ENCODE measurements at regions not wholly inside any gene's neighbourhood (a gene's known extent, or its start where the extent isn't known, plus 50 kb on each side); places are given as distances from the start of the nearest gene placed in this dataset.

DNA sequence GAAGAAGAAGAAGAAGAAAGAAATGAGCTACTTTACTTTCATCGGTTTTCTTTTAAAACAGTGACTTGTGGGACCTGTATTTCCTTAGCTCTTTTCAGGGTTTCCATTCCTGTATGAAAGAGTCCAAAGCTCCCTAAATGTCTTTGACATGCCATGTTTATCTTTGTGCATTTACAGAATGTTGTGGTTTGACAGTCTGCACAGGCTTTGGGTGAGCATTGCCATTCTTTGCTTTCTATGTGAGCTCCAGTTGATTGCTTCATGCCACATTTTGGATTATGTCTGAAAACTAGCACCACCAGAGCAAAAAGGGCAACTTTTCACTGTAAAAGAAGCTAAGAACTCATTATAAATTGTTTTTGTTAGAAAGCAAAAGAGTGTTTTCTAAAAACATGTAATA, 733.4 kb downstream of the TLE4 start:
- no peak for DNase-seq (ENCODE audit: low read depth in 1 of 2, low spot score in 1 of 2)

- DNase-seq (ENCODE audit: low read depth in 1 of 2, low spot score in 1 of 2): no peak
Observed at GRCh38 chr9:80294955-80295354, 723.2 kb downstream of the TLE4 start.

GRCh38 chr9:80294318-80294717, 722.6 kb downstream of the TLE4 start:
- no peak for DNase-seq (ENCODE audit: low read depth in 1 of 2, low spot score in 1 of 2)

DNA sequence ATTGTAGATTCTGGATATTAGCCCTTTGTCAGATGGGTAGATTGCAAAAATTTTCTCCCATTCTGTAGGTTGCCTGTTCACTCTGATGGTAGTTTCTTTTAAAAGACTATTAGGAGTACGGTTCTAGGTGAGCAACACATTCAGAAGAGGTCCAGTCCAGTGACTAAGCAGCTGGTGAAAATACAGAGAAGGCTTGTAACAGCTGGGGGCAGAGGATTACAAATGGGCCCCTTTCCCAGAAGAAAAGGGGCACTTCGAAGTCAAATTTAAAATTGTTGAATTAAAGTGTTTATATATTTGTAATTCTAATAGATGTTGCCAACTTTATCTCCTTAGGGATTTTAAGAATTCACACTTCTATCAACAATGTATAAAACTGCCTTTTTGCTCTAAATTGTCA, 720.5 kb downstream of the TLE4 start:
- DNase-seq (ENCODE audit: low read depth in 1 of 2, low spot score in 1 of 2): no peak

GRCh38 chr9:80285326-80285725, 713.6 kb downstream of the TLE4 start:
- no peak for DNase-seq (ENCODE audit: low read depth in 1 of 2, low spot score in 1 of 2)

GRCh38 chr9:80282766-80283165, 711.0 kb downstream of the TLE4 start:
- DNase-seq (ENCODE audit: low read depth in 1 of 2, low spot score in 1 of 2): no peak

DNA sequence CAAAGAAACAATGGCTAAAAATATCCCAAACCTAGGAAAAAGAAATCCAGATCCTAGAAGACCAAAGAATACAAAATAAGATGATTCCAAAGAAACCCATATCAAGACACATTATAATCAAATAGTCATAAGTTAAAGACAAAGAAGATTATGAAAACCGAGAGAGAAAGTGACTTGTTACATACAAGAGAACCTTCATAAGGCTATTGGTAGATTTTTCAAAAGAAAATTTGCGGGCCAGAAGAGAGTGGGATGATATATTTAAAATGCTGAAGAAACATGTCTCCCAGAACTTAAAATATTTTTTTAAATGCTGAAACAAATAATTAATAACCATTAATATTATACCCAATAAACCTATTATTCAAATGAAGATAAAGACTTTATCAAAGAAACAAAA, 687.3 kb downstream of the TLE4 start:
- DNase-seq (ENCODE audit: low read depth in 1 of 2, low spot score in 1 of 2): no peak

DNA sequence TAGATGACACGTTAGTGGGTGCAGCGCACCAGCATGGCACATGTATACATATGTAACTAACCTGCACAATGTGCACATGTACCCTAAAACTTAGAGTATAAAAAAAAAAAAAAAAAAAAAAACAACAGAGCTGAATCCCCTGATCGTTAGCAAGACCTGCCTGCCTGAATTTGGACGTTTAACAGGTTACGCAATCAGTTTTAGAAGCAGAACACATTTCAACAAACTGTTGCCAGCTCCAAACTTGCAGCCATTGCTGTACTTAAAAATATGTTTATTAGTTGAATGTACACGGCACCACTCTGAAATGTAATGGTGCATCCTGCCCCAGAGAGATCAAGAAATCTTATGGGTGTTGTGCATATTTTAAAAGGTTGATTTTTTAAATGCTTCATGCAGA, 680.0 kb downstream of the TLE4 start:
- DNase-seq (ENCODE audit: low read depth in 1 of 2, low spot score in 1 of 2): no peak

- no peak for DNase-seq (ENCODE audit: low read depth in 1 of 2, low spot score in 1 of 2)
Observed at GRCh38 chr9:80242022-80242421, 670.3 kb downstream of the TLE4 start.

DNA sequence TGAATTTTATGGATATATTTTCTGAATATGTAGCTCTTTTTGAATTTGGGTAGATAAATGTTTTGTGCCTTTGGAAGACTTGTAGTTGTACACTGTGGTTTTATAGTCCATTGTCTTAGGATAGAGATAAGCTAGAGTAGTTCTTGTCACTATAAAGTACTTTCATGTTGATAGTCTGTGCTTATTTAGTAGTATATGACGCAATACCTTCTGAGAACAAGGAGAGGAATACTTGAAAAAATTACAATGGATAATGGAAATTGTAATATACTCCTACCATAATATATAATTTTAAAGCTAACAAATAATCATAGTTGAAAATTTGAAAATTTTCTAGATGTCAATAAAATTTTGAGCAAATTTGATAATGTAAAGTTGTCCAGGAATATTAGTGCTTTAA, 664.0 kb downstream of the TLE4 start:
- DNase-seq (ENCODE audit: low read depth in 1 of 2, low spot score in 1 of 2): no peak

GRCh38 chr9:80233906-80234305, 662.1 kb downstream of the TLE4 start:
- DNase-seq (ENCODE audit: low read depth in 1 of 2, low spot score in 1 of 2): no peak

- DNase-seq (ENCODE audit: low read depth in 1 of 2, low spot score in 1 of 2): no peak
Observed at GRCh38 chr9:80233102-80233843, 661.5 kb downstream of the TLE4 start.

- DNase-seq (ENCODE audit: low read depth in 1 of 2, low spot score in 1 of 2): no peak
Observed at GRCh38 chr9:80231318-80232236, 659.8 kb downstream of the TLE4 start.

GRCh38 chr9:80223897-80224296, 652.1 kb downstream of the TLE4 start:
- no peak for DNase-seq (ENCODE audit: low read depth in 1 of 2, low spot score in 1 of 2)

DNA sequence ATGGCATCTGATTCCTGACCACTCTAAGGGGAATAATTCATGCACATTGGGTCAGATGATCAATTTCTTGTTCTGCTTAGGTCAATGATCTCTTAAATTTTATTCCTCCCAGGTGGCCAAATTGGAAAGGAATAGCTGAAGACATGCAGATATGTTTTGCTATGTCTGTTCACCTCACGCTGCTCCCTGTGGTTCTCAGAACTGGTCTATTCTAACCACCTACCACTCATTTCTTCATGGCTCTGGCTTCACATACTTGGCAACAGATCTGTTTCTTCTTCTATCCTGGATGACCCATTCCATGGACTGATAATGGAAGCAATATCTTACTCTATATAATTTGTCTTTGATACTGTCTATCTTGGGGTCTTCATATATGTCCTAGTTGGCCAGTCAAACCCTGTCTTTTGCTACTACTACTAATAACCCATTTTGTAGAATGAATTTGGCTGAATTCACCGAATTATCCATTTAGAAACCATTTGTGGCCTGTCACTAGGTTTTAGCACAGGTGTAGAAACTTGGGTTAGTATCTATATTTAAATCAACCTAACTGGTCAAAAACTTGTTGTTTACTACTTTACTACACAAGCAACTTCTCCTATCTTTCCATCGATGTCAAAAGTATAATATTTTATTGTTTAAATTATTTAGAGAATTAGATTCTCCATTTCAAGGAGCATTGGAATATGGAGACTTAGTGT, 650.9 kb downstream of the TLE4 start:
- no peak for DNase-seq (ENCODE audit: low read depth in 1 of 2, low spot score in 1 of 2)

GRCh38 chr9:80218328-80218727, 646.6 kb downstream of the TLE4 start:
- no peak for DNase-seq (ENCODE audit: low read depth in 1 of 2, low spot score in 1 of 2)

DNA sequence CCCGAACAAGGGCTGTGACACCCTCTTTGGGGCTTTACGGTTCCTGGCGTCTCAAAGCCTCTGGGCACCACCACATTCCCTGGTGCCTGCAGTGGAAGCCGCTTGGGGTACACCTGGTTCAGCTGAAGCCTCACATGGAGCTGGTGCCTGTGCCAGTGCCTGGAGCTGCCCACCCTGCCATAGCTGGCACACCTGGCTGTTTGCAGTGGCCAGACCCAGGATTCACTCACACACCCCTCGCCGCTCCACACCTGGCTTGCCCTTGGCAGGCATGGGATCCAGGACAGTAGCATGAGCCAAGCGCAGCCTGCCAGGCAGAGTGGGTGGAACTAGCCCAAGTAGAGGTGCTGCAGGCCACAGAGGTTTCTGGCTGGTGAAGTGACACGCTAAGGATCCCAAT, 641.8 kb downstream of the TLE4 start:
- DNase-seq (ENCODE audit: low read depth in 1 of 2, low spot score in 1 of 2): no peak

GRCh38 chr9:80208696-80209095, 636.9 kb downstream of the TLE4 start:
- no peak for DNase-seq (ENCODE audit: low read depth in 1 of 2, low spot score in 1 of 2)

DNA sequence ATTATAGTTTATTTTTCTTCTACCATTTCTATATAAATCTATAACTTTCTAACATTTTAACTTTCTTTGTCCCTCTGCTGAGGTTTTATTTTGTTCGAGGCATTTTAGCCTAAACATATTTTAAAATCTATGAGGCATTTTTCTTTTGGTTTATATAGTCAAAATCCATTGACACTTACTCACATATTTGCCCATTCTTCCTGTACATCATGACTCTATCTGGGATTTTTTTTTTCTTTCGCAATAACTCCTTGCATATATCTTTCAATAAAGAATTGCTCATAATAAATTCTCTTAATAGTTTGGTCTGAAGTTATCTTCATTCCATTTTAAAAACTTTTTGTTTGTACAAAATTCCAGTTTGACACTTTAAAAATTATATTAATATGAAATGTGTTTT, 632.3 kb downstream of the TLE4 start:
- DNase-seq (ENCODE audit: low read depth in 1 of 2, low spot score in 1 of 2): no peak

- DNase-seq (ENCODE audit: low read depth in 1 of 2, low spot score in 1 of 2): no peak
Observed at GRCh38 chr9:80197661-80198060, 625.9 kb downstream of the TLE4 start.

DNA sequence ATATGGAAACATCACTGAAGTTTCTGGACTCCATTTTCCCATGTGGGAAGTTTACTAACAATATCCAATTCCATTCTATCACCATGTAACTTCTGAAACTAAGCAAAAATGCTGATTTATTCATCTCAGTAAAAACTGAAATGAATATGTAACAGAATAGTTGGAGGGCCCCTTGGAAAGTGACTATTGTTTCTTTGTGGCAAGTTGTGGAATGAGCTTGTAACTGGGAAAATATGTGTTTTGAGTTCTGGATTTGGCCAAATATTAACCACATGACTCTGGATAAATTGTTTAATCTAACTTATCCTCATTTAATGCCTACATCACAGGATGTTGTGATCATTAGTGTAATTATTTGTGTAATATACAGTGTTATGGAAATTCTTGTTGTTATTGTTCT, 619.3 kb downstream of the TLE4 start:
- DNase-seq (ENCODE audit: low read depth in 1 of 2, low spot score in 1 of 2): no peak

DNA sequence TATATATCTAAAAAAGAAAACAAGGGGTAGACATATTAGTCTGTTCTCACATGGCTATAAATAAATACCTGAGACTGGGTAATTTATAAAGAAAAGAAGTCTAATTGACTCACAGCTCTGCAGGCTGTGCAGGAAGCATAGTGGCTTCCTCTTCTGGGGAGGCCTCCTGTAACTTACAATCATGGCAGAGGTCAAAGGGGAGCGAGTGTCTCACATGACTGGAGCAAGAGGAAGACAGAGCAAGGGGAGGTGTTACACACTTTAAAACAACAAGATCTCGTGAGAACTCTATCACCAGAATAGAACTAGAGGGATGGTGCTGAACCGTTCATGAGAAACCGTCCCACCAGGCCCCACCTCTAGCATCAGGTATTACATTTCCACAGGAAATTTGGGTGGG, 616.8 kb downstream of the TLE4 start:
- no peak for DNase-seq (ENCODE audit: low read depth in 1 of 2, low spot score in 1 of 2)

Data from activated T-helper 1 cell treated with anti-CD3 and anti-CD28 coated beads, Interleukin-2, amount 50 U/mL, for 16 hours (primary cell).